ENCODE measurements at regions not wholly inside any gene's neighbourhood (a gene's known extent, or its start where the extent isn't known, plus 50 kb on each side); places are given as distances from the start of the nearest gene placed in this dataset.

DNA sequence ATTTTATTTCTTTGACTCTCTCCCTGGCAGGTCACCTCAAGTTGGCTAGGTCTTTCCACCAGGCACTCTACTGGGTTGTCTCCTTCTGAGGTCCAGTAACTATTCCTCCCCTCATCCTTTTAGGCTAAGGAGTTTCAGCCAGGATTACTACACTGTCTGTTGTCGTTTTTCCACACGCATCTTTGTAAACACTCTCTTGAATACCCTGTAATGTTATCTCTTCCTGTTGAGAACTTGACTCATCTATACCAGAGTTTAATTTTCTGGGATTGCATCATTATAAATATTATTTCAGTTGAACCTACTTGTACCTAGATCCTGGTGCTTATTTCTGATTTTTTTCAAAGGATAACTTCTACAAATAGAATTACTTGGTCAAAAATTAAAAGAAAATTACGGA is 138.3 kb downstream of the SQOR start:
- TF ChIP-seq, protein P1, sequence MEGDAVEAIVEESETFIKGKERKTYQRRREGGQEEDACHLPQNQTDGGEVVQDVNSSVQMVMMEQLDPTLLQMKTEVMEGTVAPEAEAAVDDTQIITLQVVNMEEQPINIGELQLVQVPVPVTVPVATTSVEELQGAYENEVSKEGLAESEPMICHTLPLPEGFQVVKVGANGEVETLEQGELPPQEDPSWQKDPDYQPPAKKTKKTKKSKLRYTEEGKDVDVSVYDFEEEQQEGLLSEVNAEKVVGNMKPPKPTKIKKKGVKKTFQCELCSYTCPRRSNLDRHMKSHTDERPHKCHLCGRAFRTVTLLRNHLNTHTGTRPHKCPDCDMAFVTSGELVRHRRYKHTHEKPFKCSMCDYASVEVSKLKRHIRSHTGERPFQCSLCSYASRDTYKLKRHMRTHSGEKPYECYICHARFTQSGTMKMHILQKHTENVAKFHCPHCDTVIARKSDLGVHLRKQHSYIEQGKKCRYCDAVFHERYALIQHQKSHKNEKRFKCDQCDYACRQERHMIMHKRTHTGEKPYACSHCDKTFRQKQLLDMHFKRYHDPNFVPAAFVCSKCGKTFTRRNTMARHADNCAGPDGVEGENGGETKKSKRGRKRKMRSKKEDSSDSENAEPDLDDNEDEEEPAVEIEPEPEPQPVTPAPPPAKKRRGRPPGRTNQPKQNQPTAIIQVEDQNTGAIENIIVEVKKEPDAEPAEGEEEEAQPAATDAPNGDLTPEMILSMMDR (IDR thresholded peaks at IDR 0.05; ENCODE audit: insufficient read depth, low read length, poor library complexity, severe bottlenecking) = no peak
- no peak for TF ChIP-seq EZH2phosphoT487 (conservative IDR thresholded peaks at IDR 0.05; ENCODE audit: low read length)

All from SU-DHL-6 (cell line).